Endothelial cell of umbilical vein (primary cell): ENCODE measurements at regions not wholly inside any gene's neighbourhood (a gene's known extent, or its start where the extent isn't known, plus 50 kb on each side); places are given as distances from the start of the nearest gene placed in this dataset.

Source experiments
- BruUV-seq: library from RNA; stranded (reverse); fragments of 400-500 nt; replicated peaks from 2 replicates; lab custom pipeline; 2021; lab: Mats Ljungman, UMichigan
- CTCF ChIA-PET: fragments of 300-600, 350-600 bp; sonication (Branson Sonifier 250); formaldehyde crosslinking; loops from one replicate; lab custom pipeline; 2021; ENCODE audit warnings: antibody characterized with exemption, inconsistent platforms; lab: Charles Lee
- POLR2A ChIA-PET: fragments of 300-600, 350-600 bp; sonication (Branson Sonifier 250); formaldehyde crosslinking; loops from one replicate; lab custom pipeline; 2021; ENCODE audit warnings: antibody characterized with exemption, inconsistent platforms; lab: Charles Lee
- DNase-seq: peaks from one replicate; pipeline ENCODE4 v3.0.0-alpha.2; 2011; ENCODE audit warnings: low read depth, low spot score
- FAIRE-seq: peaks from 2 replicates; lab custom pipeline; 2011; peaks lifted over from hg19 to GRCh38; lab: Jason Lieb, UNC
- H2AFZ ChIP-seq: 2 replicates; pipeline ENCODE4 v1.6.0; 2012; ENCODE audit warnings: low read depth, low read length, control low read depth, inconsistent platforms
- H3K27ac ChIP-seq: 2 replicates; pipeline ENCODE4 v1.5.1; 2011; ENCODE audit warnings: low read depth, mild to moderate bottlenecking, control low read depth, low read length, moderate library complexity; ENCODE audit not compliant: insufficient read depth
- H3K27me3 ChIP-seq, 2 experiments: 2 replicates each; pipeline versions ENCODE4 v1.6.0 to v1.6.1; 2011; ENCODE audit warnings: low read length in 2 of 2, mixed read lengths in 1 of 2; ENCODE audit not compliant: control insufficient read depth in 2 of 2, insufficient read depth in 2 of 2
- H3K36me3 ChIP-seq, 2 experiments: 2 replicates in 1 of 2; 3 replicates in 1 of 2; pipeline ENCODE4 v1.5.1; 2011; ENCODE audit warnings: low read length in 2 of 2, mild to moderate bottlenecking in 1 of 2, moderate library complexity in 1 of 2; ENCODE audit not compliant: control insufficient read depth in 2 of 2, insufficient read depth in 2 of 2; ENCODE audit errors: extremely low read depth in 1 of 2
- H3K4me1 ChIP-seq: 3 replicates; pipeline ENCODE4 v1.5.1; 2011; ENCODE audit warnings: mild to moderate bottlenecking, low read length; ENCODE audit not compliant: control insufficient read depth, insufficient read depth; ENCODE audit errors: extremely low read depth
- H3K4me2 ChIP-seq: 2 replicates; pipeline ENCODE4 v1.6.1; 2011; ENCODE audit warnings: low read length, control low read depth, mixed read lengths; ENCODE audit not compliant: insufficient read depth
- H3K4me3 ChIP-seq, 3 experiments: fragments of 200-600 bp in 1 of 3; sonication (generic), shearing (Covaris generic) in 1 of 3; replicated peaks in 1 of 3; 2 replicates each; pipeline ENCODE4 v1.5.1; 2011 to 2016; ENCODE audit warnings: control low read depth in 3 of 3, low read length in 3 of 3, mild to moderate bottlenecking in 2 of 3, inconsistent platforms in 1 of 3, low read depth in 1 of 3, moderate library complexity in 1 of 3; ENCODE audit not compliant: insufficient read depth in 1 of 3
- H3K79me2 ChIP-seq: 2 replicates; pipeline ENCODE4 v1.6.0; 2012; ENCODE audit warnings: low read length, inconsistent platforms; ENCODE audit not compliant: control insufficient read depth, insufficient read depth
- H3K9ac ChIP-seq: replicated peaks from 2 replicates; pipeline ENCODE3; 2011; ENCODE audit warnings: low read length, control low read depth; ENCODE audit not compliant: insufficient read depth; ENCODE audit errors: extremely low read depth
- H3K9me1 ChIP-seq: replicated peaks from 3 replicates; pipeline ENCODE4 v1.6.0; 2011; ENCODE audit warnings: mild to moderate bottlenecking, low read length; ENCODE audit not compliant: control insufficient read depth, insufficient read depth; ENCODE audit errors: extremely low read depth
- H3K9me3 ChIP-seq: replicated peaks from 2 replicates; pipeline ENCODE4 v1.5.1; 2012; ENCODE audit warnings: low read length, inconsistent platforms; ENCODE audit not compliant: control insufficient read depth, insufficient read depth
- H4K20me1 ChIP-seq: replicated peaks from 2 replicates; pipeline ENCODE3; 2011; ENCODE audit warnings: mild to moderate bottlenecking, low read length; ENCODE audit not compliant: control insufficient read depth, insufficient read depth; ENCODE audit errors: extremely low read depth
- CTCF ChIP-seq, 2 donors: IDR thresholded peaks; 1 replicate in 1 of 2; 2 replicates in 1 of 2; pipeline ENCODE4 v1.5.1; 2011; ENCODE audit warnings: low read length in 2 of 2, mild to moderate bottlenecking in 2 of 2, moderate library complexity in 2 of 2, control low read depth in 1 of 2, inconsistent platforms in 1 of 2, low read depth in 1 of 2; ENCODE audit not compliant: insufficient read depth in 1 of 2; ENCODE audit errors: extremely low read depth in 1 of 2
- GATA2 ChIP-seq: IDR thresholded peaks from 2 replicates; pipeline ENCODE4 v1.7.0; 2011; ENCODE audit warnings: low read depth, mild to moderate bottlenecking, moderate library complexity, mixed read lengths, low read length; ENCODE audit not compliant: insufficient read length, insufficient read depth
- JUN ChIP-seq: IDR thresholded peaks from 2 replicates; pipeline ENCODE4 v1.6.1; 2011; ENCODE audit warnings: borderline replicate concordance, low read depth; ENCODE audit not compliant: insufficient read length, insufficient read depth
- MAX ChIP-seq: IDR thresholded peaks from 2 replicates; pipeline ENCODE4 v1.6.1; 2011; ENCODE audit not compliant: insufficient read depth, insufficient read length
- MYC ChIP-seq: IDR thresholded peaks from one replicate; pipeline ENCODE4 v1.6.1; 2011; ENCODE audit warnings: mild to moderate bottlenecking, low read depth, low read length
- POLR2A ChIP-seq: IDR thresholded peaks from 2 replicates; pipeline ENCODE4 v1.6.1; 2012; ENCODE audit warnings: low read depth, mild to moderate bottlenecking, control low read depth, low read length
- POLR2AphosphoS5 ChIP-seq: IDR thresholded peaks from 2 replicates; pipeline ENCODE4 v1.6.1; 2012; ENCODE audit warnings: low read depth, mild to moderate bottlenecking, control low read depth, low read length, moderate library complexity; ENCODE audit not compliant: insufficient read depth
- dilution Hi-C: fragments of 300-500 bp; cut with MboI; formaldehyde crosslinking; loops from one replicate; pipeline ENCODE4 v1.15.0; 2019; ENCODE audit warnings: low sequenced_read_pairs; ENCODE audit not compliant: extremely low pct_ligation_motif_present
- intact Hi-C: fragments of 100-400 bp; cut with micrococcal nuclease; formaldehyde crosslinking; loops from one replicate; pipeline ENCODE4 v1.10.0; 2022

GRCh38 chr3:82088749-82089148, 327.3 kb upstream of the GBE1 start:
- Histone ChIP-seq H3K9me1 (no peaks in the 10 kb centered on the region), H3K27me3 (no peaks in the 10 kb centered on the region), H2AFZ (peak overlapping the region; percentile 70), H3K27ac (peak overlapping the region; percentile 37), H4K20me1 (no peaks in the 10 kb centered on the region), H3K79me2 (no peaks in the 10 kb centered on the region), H3K36me3 (no peaks in the 10 kb centered on the region), H3K9ac (no peak overlapping the region), H3K9me3 (no peaks in the 10 kb centered on the region), H3K4me3 (no peak overlapping the region), H3K4me1 (peaks cover 45% of the 10 kb centered on the region), H3K4me2 (no peak overlapping the region)
- BruUV-seq: no TSS peak
- CTCF ChIA-PET: no interaction called here
- intact Hi-C loops: loop anchor here (2.0 to 10.0 kb wide), 3 partner anchors 44 to 1136 kb away; no protein-coding TSS in a partner anchor
- TF ChIP-seq MYC (no peak), POLR2A (no peak), GATA2 (no peak), CTCF (IDR thresholded peaks at IDR 0.05; ENCODE audit: extremely low read depth in 1 of 2, insufficient read depth in 1 of 2, low read depth in 1 of 2, low read length in 2 of 2) (no peak), MAX (no peak), JUN (no peak), POLR2AphosphoS5 (no peak)
- POLR2A ChIA-PET: no interaction called here
- dilution Hi-C loops: no loop called here
- DNase-seq (peak; percentile 6), FAIRE-seq (peak; percentile 49)
